C4-2B (cell line): ENCODE measurements at regions not wholly inside any gene's neighbourhood (a gene's known extent, or its start where the extent isn't known, plus 50 kb on each side); places are given as distances from the start of the nearest gene placed in this dataset.

Experiments
- H3K27ac ChIP-seq: fragments of 450-650 bp; 2 replicates; pipeline ENCODE4 v1.5.1; 2017
- ZFX ChIP-seq: fragments of 450-650 bp; IDR thresholded peaks from 2 replicates; pipeline ENCODE4 v1.6.1; 2017
- TF ChIP-seq, protein P1 (sequence below): fragments of 450-650 bp; conservative IDR thresholded peaks from 2 replicates; pipeline ENCODE4 v1.5.1; 2017; ENCODE audit warnings: mild to moderate bottlenecking

DNA sequence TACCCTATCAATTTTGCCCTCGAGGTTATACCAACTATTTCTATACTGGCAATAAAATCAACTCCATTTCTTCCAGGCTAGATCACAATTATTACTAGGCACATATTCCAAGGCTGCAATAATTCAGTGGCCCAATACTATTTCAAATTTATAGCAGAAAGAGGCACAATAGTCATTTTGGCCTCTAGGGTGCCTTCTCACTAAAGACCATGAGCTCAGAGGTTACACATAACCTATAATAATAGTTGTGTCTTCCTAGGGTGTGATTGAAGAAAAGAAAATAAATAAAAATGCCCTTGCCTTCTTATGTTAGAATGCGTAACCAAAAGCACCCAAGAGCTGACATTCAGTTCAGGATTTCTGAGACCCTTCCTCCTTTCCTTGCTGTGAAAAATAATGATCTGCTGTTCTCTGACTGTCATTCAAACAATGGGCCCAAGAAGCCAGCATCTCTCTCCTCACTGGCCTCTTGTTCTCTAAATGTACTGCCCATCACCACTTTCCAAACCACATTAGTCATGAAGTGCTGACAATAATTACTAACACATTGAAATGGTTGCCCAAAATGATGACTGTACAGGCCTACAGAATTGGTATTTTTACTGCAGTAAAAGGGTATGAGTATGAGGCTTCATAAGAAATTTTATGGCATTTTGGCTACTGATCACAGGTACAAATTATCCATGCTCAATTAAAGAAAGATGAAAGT, 244.8 kb downstream of the LRRN1 start:
- TF ChIP-seq, protein P1, sequence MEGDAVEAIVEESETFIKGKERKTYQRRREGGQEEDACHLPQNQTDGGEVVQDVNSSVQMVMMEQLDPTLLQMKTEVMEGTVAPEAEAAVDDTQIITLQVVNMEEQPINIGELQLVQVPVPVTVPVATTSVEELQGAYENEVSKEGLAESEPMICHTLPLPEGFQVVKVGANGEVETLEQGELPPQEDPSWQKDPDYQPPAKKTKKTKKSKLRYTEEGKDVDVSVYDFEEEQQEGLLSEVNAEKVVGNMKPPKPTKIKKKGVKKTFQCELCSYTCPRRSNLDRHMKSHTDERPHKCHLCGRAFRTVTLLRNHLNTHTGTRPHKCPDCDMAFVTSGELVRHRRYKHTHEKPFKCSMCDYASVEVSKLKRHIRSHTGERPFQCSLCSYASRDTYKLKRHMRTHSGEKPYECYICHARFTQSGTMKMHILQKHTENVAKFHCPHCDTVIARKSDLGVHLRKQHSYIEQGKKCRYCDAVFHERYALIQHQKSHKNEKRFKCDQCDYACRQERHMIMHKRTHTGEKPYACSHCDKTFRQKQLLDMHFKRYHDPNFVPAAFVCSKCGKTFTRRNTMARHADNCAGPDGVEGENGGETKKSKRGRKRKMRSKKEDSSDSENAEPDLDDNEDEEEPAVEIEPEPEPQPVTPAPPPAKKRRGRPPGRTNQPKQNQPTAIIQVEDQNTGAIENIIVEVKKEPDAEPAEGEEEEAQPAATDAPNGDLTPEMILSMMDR = no peak; the same call in 1 of the 2 replicates
- no peak for TF ChIP-seq ZFX
- no peak overlapping the region for H3K27ac ChIP-seq

DNA sequence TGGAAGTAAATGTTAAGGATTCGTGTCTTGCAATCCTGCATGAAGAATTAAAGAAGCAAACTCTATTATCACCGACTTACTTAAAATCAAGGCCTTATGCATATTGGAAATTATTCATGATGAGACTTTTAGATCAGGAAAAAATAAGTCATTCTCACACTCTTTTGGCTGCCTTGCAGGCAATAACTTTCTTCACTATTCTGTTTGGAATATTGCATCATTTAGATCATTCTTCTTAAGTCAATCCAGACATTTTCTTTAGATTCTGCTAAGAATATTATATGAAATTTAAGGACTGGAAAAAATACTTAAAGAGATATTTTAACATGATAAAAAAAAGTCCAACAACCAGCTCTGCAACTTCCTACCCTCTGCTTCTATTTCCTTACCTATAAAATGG, 245.4 kb downstream of the LRRN1 start:
- TF ChIP-seq, protein P1 = no peak
- TF ChIP-seq ZFX = no peak
- H3K27ac ChIP-seq = no peak overlapping the region

DNA sequence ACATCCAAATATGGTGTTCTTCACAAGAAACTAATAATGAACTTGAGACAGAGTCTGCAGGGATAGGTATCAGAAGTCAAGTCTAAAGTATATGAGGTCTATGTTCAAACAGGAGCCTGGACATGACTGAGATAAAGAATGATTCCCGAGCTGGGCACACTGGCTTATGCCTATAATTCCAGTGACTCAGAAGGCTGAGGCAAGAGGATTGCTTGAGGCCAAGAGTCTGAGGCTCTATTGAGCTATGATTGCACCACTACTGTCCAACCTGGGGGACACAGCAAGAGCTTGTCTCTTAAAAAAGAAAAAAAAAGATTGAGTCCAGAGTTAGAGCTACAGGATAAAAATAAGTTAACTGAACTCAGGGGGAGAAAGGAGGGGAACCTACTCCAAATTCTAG, 246.5 kb downstream of the LRRN1 start:
- H3K27ac ChIP-seq = no peak overlapping the region
- TF ChIP-seq, protein P1 = no peak
- no peak for TF ChIP-seq ZFX

DNA sequence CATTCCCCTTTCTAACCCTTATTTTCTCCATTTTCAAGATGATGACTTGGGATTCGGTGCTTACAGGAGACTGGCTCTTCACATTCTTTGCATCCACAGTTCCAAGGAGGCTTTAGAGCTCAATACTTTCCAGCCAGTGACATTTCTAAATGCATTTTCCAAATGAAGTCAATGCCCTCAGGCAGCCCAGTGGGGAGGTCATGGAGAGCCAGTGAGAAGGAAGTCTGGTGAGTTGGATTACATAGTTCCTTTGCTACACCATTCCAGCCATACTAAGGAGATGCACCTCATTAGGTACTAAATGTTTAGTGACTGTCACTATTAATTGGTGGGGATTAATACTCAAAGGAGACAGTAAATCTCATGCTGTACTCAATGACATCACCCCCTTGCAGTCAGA, 248.1 kb downstream of the LRRN1 start:
- no peak overlapping the region for H3K27ac ChIP-seq
- TF ChIP-seq, protein P1 = no peak
- TF ChIP-seq ZFX = no peak

DNA sequence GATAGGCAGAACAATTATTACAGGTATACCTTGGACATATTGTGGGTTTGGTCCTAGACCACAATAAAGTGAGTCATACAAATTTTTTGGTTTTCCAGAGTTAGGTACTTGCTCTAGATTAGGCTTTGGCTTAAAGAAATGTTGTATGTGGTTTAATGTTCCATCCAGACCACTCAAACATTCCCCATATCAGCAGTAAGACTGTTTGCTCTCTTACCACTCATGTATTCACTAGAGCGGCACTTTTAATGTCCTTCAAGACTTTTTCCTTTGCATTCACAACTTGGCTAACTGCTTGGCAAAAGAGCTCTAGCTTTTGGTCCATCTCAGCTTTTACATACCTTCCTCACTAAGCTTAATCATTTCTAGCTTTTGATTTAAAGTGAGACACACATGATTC, 250.5 kb upstream of the SETMAR start:
- TF ChIP-seq, protein P1 = no peak
- TF ChIP-seq ZFX = no peak
- H3K27ac ChIP-seq = no peak overlapping the region

DNA sequence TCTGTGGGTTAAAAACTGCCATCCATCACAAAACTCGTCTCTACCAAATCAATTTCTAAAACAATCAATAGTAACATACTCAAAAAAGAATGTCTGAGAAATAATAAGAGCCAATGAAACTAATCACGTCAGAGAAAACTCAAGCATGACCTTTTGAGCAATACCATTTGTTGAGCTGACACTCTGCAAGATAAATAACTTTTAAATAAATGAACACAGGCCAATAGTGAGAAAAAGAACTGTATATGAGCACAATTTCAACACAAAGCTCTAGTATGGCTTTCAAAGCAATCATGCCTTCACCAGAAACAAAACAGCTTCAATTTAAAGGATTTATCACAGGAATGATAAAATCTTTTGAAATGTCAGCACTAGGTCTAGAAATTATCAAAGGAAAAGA, 249.2 kb upstream of the SETMAR start:
- TF ChIP-seq ZFX = no peak
- TF ChIP-seq, protein P1 = no peak

DNA sequence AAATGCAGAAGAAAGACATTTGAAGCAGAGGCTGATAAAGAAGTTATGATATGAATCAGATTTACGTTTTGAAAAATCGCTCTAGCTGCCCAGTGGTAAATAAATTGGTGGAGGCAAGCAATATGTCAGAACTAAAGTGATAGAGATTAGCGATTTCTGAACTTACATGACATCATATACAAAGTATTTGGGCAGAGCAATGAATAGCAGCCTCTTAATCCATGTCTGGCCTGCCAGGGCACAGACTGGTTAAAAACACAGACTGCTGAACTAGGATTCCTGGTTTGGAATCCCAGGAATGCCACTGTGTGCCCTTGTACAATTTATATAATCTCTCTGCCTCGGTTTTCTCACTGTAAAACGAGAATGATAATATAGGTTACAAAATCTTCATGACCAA, 243.1 kb upstream of the SETMAR start:
- H3K27ac ChIP-seq = no peak overlapping the region
- TF ChIP-seq ZFX = no peak
- TF ChIP-seq, protein P1 = no peak

More for the DNA sequence above, 249.2 kb upstream of the SETMAR start:
- H3K27ac ChIP-seq = no peak overlapping the region
